ENCODE measurements at regions not wholly inside any gene's neighbourhood (a gene's known extent, or its start where the extent isn't known, plus 50 kb on each side); places are given as distances from the start of the nearest gene placed in this dataset.

- peaks cover 6% of the 10 kb centered on the region for H3K4me1 ChIP-seq (ENCODE audit: insufficient read depth, insufficient read length)
- no peak overlapping the region for H3K9ac ChIP-seq (ENCODE audit: insufficient read length, low read depth)
- H3K27me3 ChIP-seq (ENCODE audit: insufficient read depth, insufficient read length) = no peaks in the 10 kb centered on the region
- DNase-seq (ENCODE audit: low read depth, low spot score) = no peak
- H3K4me3 ChIP-seq (ENCODE audit: insufficient read length, low read depth) = no peak overlapping the region
- H3K9me3 ChIP-seq (ENCODE audit: insufficient read depth, low read length) = peaks cover 17% of the 10 kb centered on the region; the same call in 1 of the 2 replicates
- no peak for TF ChIP-seq SUZ12 (IDR thresholded peaks at IDR 0.05; ENCODE audit: extremely low read depth, insufficient read depth, insufficient read length)
- no peak for TF ChIP-seq ZNF274 (IDR thresholded peaks at IDR 0.05; ENCODE audit: low read depth, low read length)
- no peak for TF ChIP-seq YY1 (IDR thresholded peaks at IDR 0.05; ENCODE audit: insufficient read depth, insufficient read length)
- H3K36me3 ChIP-seq (ENCODE audit: insufficient read depth, insufficient read length, low read length) = no peaks in the 10 kb centered on the region
Observed at GRCh38 chr1:29511436-29511835, 275.1 kb downstream of the PTPRU start.

DNA sequence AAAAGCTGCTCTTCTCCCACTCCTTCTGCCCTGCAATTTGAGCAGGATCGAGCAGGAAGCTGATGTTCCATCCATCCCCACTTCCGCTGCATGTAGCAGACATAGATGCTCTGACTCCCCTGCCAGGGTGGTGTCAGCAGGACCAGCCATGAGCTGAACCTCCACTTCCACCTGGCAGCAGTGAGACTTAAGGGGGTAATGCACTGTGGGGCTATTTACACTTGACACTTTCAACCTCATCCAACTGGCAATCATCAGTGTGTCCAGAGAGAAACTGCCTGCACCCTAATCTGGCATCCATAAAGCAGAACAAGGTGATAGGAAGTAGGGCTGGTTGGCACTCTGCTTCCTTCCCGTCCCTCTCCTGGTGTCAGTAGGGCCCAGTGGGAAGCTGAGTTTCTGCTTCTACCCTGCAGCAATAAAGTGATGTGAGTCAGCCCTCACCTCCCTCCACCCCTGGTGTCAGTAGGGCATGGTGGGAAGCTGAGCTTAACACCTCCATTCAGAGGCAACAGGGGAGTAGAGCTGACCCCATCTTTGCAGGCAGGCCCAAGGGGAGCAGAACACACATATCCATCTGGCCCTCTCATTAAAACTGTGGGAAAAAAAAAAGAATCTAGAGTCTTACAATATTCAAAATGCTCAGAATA, 272.3 kb downstream of the PTPRU start:
- no peak for TF ChIP-seq ZNF274 (IDR thresholded peaks at IDR 0.05; ENCODE audit: low read depth, low read length)
- TF ChIP-seq YY1 (IDR thresholded peaks at IDR 0.05; ENCODE audit: insufficient read depth, insufficient read length) = no peak
- TF ChIP-seq SUZ12 (IDR thresholded peaks at IDR 0.05; ENCODE audit: extremely low read depth, insufficient read depth, insufficient read length) = no peak
- no peak overlapping the region for H3K9ac ChIP-seq (ENCODE audit: insufficient read length, low read depth)
- DNase-seq (ENCODE audit: low read depth, low spot score) = no peak
- H3K27me3 ChIP-seq (ENCODE audit: insufficient read depth, insufficient read length) = no peaks in the 10 kb centered on the region
- no peak overlapping the region for H3K4me3 ChIP-seq (ENCODE audit: insufficient read length, low read depth)
- no peaks in the 10 kb centered on the region for H3K36me3 ChIP-seq (ENCODE audit: insufficient read depth, insufficient read length, low read length)
- H3K9me3 ChIP-seq (ENCODE audit: insufficient read depth, low read length) = peaks cover 15% of the 10 kb centered on the region; the same call in 1 of the 2 replicates
- H3K4me1 ChIP-seq (ENCODE audit: insufficient read depth, insufficient read length) = peaks cover 12% of the 10 kb centered on the region

- Histone ChIP-seq H3K9ac (ENCODE audit: insufficient read length, low read depth) (no peak overlapping the region), H3K4me3 (ENCODE audit: insufficient read length, low read depth) (no peak overlapping the region), H3K9me3 (ENCODE audit: insufficient read depth, low read length) (peaks cover 4% of the 10 kb centered on the region; the same call in 1 of the 2 replicates), H3K36me3 (ENCODE audit: insufficient read depth, insufficient read length, low read length) (no peaks in the 10 kb centered on the region), H3K4me1 (ENCODE audit: insufficient read depth, insufficient read length) (peaks cover 25% of the 10 kb centered on the region), H3K27me3 (ENCODE audit: insufficient read depth, insufficient read length) (no peaks in the 10 kb centered on the region)
- TF ChIP-seq YY1 (IDR thresholded peaks at IDR 0.05; ENCODE audit: insufficient read depth, insufficient read length) (no peak), SUZ12 (IDR thresholded peaks at IDR 0.05; ENCODE audit: extremely low read depth, insufficient read depth, insufficient read length) (no peak), ZNF274 (IDR thresholded peaks at IDR 0.05; ENCODE audit: low read depth, low read length) (no peak)
- no peak for DNase-seq (ENCODE audit: low read depth, low spot score)
Observed at GRCh38 chr1:29506678-29507225, 270.4 kb downstream of the PTPRU start.

GRCh38 chr1:29505532-29506220, 269.4 kb downstream of the PTPRU start:
- peaks cover 27% of the 10 kb centered on the region for H3K4me1 ChIP-seq (ENCODE audit: insufficient read depth, insufficient read length)
- DNase-seq (ENCODE audit: low read depth, low spot score) = no peak
- TF ChIP-seq YY1 (IDR thresholded peaks at IDR 0.05; ENCODE audit: insufficient read depth, insufficient read length) = no peak
- TF ChIP-seq ZNF274 (IDR thresholded peaks at IDR 0.05; ENCODE audit: low read depth, low read length) = no peak
- no peak for TF ChIP-seq SUZ12 (IDR thresholded peaks at IDR 0.05; ENCODE audit: extremely low read depth, insufficient read depth, insufficient read length)

DNA sequence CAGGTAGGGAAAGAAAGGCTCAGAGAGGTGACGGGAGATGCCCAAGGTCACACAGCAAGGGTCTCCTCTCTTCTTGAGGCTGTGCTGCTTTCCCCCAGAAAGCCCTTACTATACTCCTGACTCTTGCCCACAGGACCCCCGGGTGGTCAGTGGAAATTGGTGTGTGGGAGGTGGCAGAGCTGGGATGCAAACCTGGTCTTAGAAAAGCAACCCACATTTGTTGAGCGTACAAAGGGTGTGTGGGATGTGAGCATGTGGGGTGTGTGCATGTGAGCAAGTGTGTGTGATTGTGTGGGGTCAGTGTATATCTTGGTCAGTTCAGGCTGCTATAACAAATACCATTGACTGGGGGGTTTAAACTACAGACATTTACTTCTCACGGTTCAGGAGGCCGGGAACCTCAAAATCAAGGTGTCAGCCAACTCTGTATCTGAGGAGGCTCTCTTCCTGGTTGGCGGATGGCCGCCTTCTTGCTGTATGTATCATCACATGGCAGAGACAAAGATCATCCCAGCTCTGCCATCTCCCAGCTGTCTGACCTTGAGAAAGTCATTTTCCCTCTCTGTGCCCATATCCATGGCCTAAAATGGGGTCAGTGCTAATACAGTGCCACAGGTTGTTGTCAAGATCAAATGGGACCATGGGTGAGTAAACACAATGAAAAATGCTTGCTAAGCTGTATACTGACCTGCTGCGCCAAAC, 268.5 kb downstream of the PTPRU start:
- no peak for DNase-seq (ENCODE audit: low read depth, low spot score)
- no peaks in the 10 kb centered on the region for H3K27me3 ChIP-seq (ENCODE audit: insufficient read depth, insufficient read length)
- no peak for TF ChIP-seq YY1 (IDR thresholded peaks at IDR 0.05; ENCODE audit: insufficient read depth, insufficient read length)
- no peak for TF ChIP-seq ZNF274 (IDR thresholded peaks at IDR 0.05; ENCODE audit: low read depth, low read length)
- no peak for TF ChIP-seq SUZ12 (IDR thresholded peaks at IDR 0.05; ENCODE audit: extremely low read depth, insufficient read depth, insufficient read length)
- peaks cover 35% of the 10 kb centered on the region for H3K4me1 ChIP-seq (ENCODE audit: insufficient read depth, insufficient read length)
- no peak overlapping the region for H3K9ac ChIP-seq (ENCODE audit: insufficient read length, low read depth)
- H3K4me3 ChIP-seq (ENCODE audit: insufficient read length, low read depth) = no peak overlapping the region
- no peaks in the 10 kb centered on the region for H3K9me3 ChIP-seq (ENCODE audit: insufficient read depth, low read length)
- no peaks in the 10 kb centered on the region for H3K36me3 ChIP-seq (ENCODE audit: insufficient read depth, insufficient read length, low read length)

More at GRCh38 chr1:29505532-29506220, 269.4 kb downstream of the PTPRU start:
- H3K36me3 ChIP-seq (ENCODE audit: insufficient read depth, insufficient read length, low read length) = no peaks in the 10 kb centered on the region
- H3K4me3 ChIP-seq (ENCODE audit: insufficient read length, low read depth) = no peak overlapping the region
- no peaks in the 10 kb centered on the region for H3K27me3 ChIP-seq (ENCODE audit: insufficient read depth, insufficient read length)
- no peak overlapping the region for H3K9ac ChIP-seq (ENCODE audit: insufficient read length, low read depth)
- H3K9me3 ChIP-seq (ENCODE audit: insufficient read depth, low read length) = no peaks in the 10 kb centered on the region

DNA sequence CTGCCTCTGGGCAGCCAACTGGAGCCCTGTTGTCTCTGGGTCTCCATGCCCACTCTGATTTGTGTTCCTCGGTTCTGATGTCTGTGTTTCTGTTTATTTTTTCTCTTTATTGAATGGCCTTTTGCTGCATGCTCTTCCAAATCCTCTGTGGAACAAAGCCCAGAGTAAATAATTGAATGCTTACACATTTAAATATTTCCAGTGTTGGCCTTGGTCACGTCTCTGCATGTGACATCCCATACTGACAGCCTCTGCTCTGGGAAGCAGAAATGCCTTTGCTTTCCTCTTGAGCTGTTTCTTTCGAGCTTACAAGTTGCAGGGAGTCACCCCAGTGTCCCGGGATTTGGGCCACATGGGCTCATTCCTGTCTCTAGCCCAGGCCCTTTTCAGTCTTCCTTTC, 267.9 kb downstream of the PTPRU start:
- no peak overlapping the region for H3K9ac ChIP-seq (ENCODE audit: insufficient read length, low read depth)
- no peak overlapping the region for H3K4me3 ChIP-seq (ENCODE audit: insufficient read length, low read depth)
- no peak for DNase-seq (ENCODE audit: low read depth, low spot score)
- no peak for TF ChIP-seq YY1 (IDR thresholded peaks at IDR 0.05; ENCODE audit: insufficient read depth, insufficient read length)
- TF ChIP-seq SUZ12 (IDR thresholded peaks at IDR 0.05; ENCODE audit: extremely low read depth, insufficient read depth, insufficient read length) = no peak
- no peak for TF ChIP-seq ZNF274 (IDR thresholded peaks at IDR 0.05; ENCODE audit: low read depth, low read length)
- no peaks in the 10 kb centered on the region for H3K36me3 ChIP-seq (ENCODE audit: insufficient read depth, insufficient read length, low read length)
- H3K4me1 ChIP-seq (ENCODE audit: insufficient read depth, insufficient read length) = peaks cover 40% of the 10 kb centered on the region
- no peaks in the 10 kb centered on the region for H3K9me3 ChIP-seq (ENCODE audit: insufficient read depth, low read length)
- no peaks in the 10 kb centered on the region for H3K27me3 ChIP-seq (ENCODE audit: insufficient read depth, insufficient read length)

Data from NT2/D1 (cell line).